ENCODE measurements at regions not wholly inside any gene's neighbourhood (a gene's known extent, or its start where the extent isn't known, plus 50 kb on each side); places are given as distances from the start of the nearest gene placed in this dataset.

DNA sequence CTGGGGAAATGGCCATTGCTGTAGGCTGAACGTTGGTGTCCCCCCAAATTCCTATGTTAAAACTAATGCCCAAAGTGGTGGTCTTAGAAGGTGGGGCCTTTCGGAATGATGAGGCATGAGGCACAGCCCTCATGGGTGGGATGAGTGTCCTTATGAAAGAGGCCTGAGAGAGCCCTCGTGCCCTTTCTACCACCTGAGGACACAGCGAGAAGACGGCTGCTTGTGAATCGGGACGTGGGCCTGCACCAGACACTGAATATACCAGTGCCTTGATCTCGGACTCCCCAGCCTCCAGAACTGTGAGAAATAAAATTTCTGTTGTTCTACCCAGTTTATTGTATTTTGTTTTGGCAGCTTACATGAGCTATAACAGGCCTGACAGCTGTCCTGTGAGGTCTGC lies 162.9 kb upstream of the B3GAT1 start:
- TF ChIP-seq, protein P1, sequence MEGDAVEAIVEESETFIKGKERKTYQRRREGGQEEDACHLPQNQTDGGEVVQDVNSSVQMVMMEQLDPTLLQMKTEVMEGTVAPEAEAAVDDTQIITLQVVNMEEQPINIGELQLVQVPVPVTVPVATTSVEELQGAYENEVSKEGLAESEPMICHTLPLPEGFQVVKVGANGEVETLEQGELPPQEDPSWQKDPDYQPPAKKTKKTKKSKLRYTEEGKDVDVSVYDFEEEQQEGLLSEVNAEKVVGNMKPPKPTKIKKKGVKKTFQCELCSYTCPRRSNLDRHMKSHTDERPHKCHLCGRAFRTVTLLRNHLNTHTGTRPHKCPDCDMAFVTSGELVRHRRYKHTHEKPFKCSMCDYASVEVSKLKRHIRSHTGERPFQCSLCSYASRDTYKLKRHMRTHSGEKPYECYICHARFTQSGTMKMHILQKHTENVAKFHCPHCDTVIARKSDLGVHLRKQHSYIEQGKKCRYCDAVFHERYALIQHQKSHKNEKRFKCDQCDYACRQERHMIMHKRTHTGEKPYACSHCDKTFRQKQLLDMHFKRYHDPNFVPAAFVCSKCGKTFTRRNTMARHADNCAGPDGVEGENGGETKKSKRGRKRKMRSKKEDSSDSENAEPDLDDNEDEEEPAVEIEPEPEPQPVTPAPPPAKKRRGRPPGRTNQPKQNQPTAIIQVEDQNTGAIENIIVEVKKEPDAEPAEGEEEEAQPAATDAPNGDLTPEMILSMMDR (IDR thresholded peaks at IDR 0.05) = no peak
- no peak for TF ChIP-seq POLR2A (IDR thresholded peaks at IDR 0.05)

Measured in thyroid gland (tissue), 4 donors.